Neural crest cell (in vitro differentiated cells): ENCODE measurements at regions not wholly inside any gene's neighbourhood (a gene's known extent, or its start where the extent isn't known, plus 50 kb on each side); places are given as distances from the start of the nearest gene placed in this dataset.
"Not testable (repeated sequence)": the region's sequence is repeated elsewhere in the genome, so short reads cannot be mapped to it uniquely, and the experiment has no call there.

ENCODE experiments used
- DNase-seq: peaks from one replicate; pipeline ENCODE4 v3.0.0; 2021; ENCODE audit warnings: low read depth, mixed read lengths, low spot score
- H3K27ac Mint-ChIP-seq: one replicate; pipeline ENCODE4 v1.8.0; 2021; ENCODE audit warnings: mild to moderate bottlenecking, mixed read lengths; ENCODE audit not compliant: unreplicated experiment
- H3K27me3 Mint-ChIP-seq: 2 replicates; pipeline ENCODE4 v1.8.0; 2021; ENCODE audit warnings: low read depth, mild to moderate bottlenecking, mixed read lengths
- H3K36me3 Mint-ChIP-seq: 2 replicates; pipeline ENCODE4 v1.8.0; 2021; ENCODE audit warnings: low read depth, mild to moderate bottlenecking, mixed read lengths
- H3K4me1 Mint-ChIP-seq: 2 replicates; pipeline ENCODE4 v1.8.0; 2021; ENCODE audit warnings: mixed read lengths
- H3K4me3 Mint-ChIP-seq: one replicate; pipeline ENCODE4 v1.8.0; 2021; ENCODE audit warnings: mild to moderate bottlenecking, mixed read lengths
- H3K9me3 Mint-ChIP-seq: 2 replicates; pipeline ENCODE4 v1.8.0; 2021; ENCODE audit warnings: mixed read lengths
- TF ChIP-seq, protein P1 (sequence below): fragments of 200-600 bp; sonication (generic); conservative IDR thresholded peaks from 2 replicates; pipeline ENCODE4 v1.5.0; 2021; ENCODE audit warnings: antibody characterized with exemption, mild to moderate bottlenecking

DNA sequence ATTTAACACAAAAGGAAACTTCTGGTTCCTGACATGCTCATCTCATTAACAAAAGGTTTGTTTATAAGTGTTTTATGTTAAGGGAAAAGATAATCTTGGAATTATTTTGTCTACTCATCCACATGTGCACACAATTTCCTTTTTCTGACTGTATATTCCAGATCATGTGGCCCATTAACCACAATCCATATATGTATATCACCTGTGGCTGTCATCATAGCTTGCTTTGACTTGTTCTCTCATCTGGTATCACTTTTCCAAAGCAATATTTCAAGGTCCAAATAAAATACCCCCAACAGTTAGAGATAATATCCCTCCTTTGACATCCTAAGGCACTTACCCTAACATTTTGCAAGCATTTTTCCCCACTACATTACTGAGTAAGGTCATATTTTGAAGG, 856.1 kb downstream of the CDH11 start:
- no peak for DNase-seq
- TF ChIP-seq, protein P1, sequence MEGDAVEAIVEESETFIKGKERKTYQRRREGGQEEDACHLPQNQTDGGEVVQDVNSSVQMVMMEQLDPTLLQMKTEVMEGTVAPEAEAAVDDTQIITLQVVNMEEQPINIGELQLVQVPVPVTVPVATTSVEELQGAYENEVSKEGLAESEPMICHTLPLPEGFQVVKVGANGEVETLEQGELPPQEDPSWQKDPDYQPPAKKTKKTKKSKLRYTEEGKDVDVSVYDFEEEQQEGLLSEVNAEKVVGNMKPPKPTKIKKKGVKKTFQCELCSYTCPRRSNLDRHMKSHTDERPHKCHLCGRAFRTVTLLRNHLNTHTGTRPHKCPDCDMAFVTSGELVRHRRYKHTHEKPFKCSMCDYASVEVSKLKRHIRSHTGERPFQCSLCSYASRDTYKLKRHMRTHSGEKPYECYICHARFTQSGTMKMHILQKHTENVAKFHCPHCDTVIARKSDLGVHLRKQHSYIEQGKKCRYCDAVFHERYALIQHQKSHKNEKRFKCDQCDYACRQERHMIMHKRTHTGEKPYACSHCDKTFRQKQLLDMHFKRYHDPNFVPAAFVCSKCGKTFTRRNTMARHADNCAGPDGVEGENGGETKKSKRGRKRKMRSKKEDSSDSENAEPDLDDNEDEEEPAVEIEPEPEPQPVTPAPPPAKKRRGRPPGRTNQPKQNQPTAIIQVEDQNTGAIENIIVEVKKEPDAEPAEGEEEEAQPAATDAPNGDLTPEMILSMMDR, result no peak
- no peak overlapping the region for H3K4me3 Mint-ChIP-seq
- H3K27ac Mint-ChIP-seq, result no peak overlapping the region
- H3K27me3 Mint-ChIP-seq, result no peaks in the 10 kb centered on the region
- H3K9me3 Mint-ChIP-seq, result peaks cover 17% of the 10 kb centered on the region
- no peaks in the 10 kb centered on the region for H3K4me1 Mint-ChIP-seq
- H3K36me3 Mint-ChIP-seq, result no peaks in the 10 kb centered on the region

DNA sequence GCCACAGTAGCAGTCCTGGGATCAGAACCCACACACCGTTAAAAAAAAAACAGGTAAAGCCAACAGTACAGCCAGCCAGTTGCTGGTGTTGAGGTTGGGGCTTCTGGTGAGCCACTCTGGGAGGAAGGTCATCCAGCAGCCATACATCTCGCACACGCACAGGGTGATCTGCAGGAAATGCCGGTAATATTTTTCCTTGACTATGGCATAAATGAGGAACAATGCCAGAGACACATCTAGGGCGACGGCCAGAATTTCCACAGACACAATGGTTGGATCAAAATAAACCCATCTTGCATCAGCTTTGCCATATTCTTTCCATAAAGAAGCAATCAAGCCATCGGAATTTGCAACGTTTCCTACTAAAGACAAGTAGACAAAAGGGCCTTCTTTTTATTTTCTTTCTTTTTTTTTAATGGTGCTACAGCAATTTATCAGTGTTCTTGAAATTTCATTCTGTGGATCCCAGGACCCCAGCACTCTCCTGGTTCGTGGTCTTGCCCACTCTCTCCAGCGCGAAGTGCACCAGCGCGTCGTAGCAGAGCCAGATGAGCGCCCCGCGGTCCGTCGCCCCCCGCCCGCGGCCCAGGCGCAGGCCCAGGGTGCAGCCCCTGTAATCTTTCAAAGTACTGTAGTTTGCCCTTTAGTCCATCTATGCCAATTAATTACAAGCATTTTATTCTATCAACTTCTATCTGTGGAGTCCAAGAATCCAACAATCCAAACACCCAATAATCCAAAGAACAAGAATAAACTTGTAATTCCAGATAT, 861.0 kb downstream of the CDH11 start:
- H3K4me1 Mint-ChIP-seq, H3K27ac Mint-ChIP-seq: not testable (repeated sequence)

GRCh38 chr16:64254443-64255367, 867.2 kb downstream of the CDH11 start:
- Mint-ChIP-seq H3K27me3 (no peaks in the 10 kb centered on the region), H3K4me3 (no peak overlapping the region), H3K36me3 (no peaks in the 10 kb centered on the region), H3K9me3 (peaks cover 5% of the 10 kb centered on the region), H3K27ac (no peak overlapping the region), H3K4me1 (peaks cover 8% of the 10 kb centered on the region)
- TF ChIP-seq, protein P1, result no peak
- DNase-seq, result no peak

More for the DNA sequence above, 861.0 kb downstream of the CDH11 start:
- H3K27me3 Mint-ChIP-seq, H3K36me3 Mint-ChIP-seq, H3K4me3 Mint-ChIP-seq, DNase-seq: not testable (repeated sequence)
- H3K9me3 Mint-ChIP-seq, result peaks cover 13% of the 10 kb centered on the region

DNA sequence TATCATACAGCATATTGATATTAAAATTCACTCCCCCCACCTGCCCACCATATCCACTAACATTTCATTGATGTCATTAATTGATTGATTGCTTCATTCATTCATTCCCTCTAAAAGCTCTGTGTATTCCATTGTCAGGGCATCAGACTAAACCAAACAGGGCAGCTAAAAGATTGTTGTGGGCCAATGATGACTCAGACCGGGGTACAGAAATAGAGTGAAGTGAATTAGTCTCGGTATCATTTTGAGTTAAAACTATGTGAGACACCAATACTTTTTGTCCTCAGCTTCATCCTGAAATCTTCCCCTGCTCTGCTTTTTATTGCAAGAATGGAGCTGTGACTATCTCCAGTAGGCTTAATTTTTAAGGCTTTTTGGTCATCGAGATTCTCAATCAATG, 868.3 kb downstream of the CDH11 start:
- H3K27me3 Mint-ChIP-seq, result no peaks in the 10 kb centered on the region
- DNase-seq, result no peak
- TF ChIP-seq, protein P1, result no peak
- no peaks in the 10 kb centered on the region for H3K36me3 Mint-ChIP-seq
- no peaks in the 10 kb centered on the region for H3K9me3 Mint-ChIP-seq
- H3K27ac Mint-ChIP-seq, result no peak overlapping the region
- H3K4me3 Mint-ChIP-seq, result no peak overlapping the region
- peaks cover 8% of the 10 kb centered on the region for H3K4me1 Mint-ChIP-seq

- no peaks in the 10 kb centered on the region for H3K9me3 Mint-ChIP-seq
- TF ChIP-seq, protein P1, result no peak
- peaks cover 8% of the 10 kb centered on the region for H3K4me1 Mint-ChIP-seq
- no peak overlapping the region for H3K4me3 Mint-ChIP-seq
- H3K36me3 Mint-ChIP-seq, result no peaks in the 10 kb centered on the region
- no peak for DNase-seq
- no peaks in the 10 kb centered on the region for H3K27me3 Mint-ChIP-seq
- no peak overlapping the region for H3K27ac Mint-ChIP-seq
Observed at GRCh38 chr16:64253096-64253495, 868.8 kb downstream of the CDH11 start.

GRCh38 chr16:64251742-64252141, 870.1 kb downstream of the CDH11 start:
- no peak overlapping the region for H3K4me3 Mint-ChIP-seq
- H3K27me3 Mint-ChIP-seq, result no peaks in the 10 kb centered on the region
- H3K9me3 Mint-ChIP-seq, result no peaks in the 10 kb centered on the region
- no peak overlapping the region for H3K27ac Mint-ChIP-seq
- H3K36me3 Mint-ChIP-seq, result no peaks in the 10 kb centered on the region
- TF ChIP-seq, protein P1, result no peak
- no peak for DNase-seq
- peaks cover 8% of the 10 kb centered on the region for H3K4me1 Mint-ChIP-seq
